Fibroblast of skin of scalp (primary cell): ENCODE measurements at regions not wholly inside any gene's neighbourhood (a gene's known extent, or its start where the extent isn't known, plus 50 kb on each side); places are given as distances from the start of the nearest gene placed in this dataset.

Source experiments
- DNase-seq: peaks from one replicate; pipeline ENCODE4 v3.0.0-alpha.2; 2013

DNA sequence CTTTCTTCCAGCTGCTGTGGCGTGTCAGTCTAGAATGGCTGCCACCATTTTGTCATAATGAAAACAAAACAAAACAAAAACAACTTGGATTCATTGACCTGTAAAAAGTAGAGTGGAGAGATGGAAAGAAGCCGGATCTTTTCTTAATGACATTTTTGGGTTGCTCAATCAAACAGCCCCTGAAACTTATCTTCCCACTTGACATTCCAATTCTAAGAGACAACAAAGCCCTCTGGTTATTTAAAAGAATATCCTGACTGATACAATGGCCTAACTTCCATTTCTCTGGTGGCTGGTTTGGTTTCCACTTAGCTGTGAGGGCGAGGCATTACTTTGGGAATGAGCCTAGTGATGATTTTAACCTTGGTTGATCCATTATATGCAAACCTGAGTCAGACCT lies 123.7 kb downstream of the AQP4 start:
- DNase-seq, result no peak

DNA sequence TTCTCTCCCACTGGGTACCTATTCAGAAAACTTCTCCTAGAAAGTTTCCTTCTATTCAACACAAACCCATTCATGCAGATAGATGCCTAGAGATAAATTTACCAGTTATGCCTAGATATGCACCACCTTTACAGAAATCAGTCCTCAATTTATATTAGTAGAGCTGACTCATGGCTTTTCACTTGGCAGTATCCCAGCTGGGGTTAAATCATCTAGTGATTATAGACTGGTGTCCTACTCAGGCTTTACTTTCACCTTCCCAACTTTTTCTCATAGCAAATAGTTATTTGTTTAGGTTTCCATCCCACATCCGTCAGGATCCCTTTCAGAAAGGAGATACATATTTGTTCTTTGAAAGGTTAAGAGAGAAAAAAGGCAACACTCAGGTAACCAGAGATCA lies 124.5 kb downstream of the AQP4 start:
- peak; percentile 3 for DNase-seq

DNA sequence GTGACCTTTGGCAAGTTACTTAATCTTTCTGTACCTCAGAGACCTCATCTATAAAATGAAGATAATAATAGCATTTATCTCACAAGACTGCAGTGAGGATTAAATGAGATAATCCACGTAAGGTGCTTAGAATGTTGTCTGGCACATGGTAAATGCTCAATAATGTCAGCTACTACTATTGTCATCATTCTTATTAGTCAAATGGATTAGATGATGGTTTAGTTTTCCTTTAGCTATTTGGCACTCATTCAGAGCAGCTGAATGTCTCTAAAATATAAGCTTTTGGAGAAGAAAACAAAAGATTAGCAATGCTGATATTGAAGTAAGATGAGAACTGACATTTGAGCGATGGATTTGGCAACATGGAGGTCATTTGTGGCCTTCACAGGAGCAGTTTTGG lies 125.1 kb downstream of the AQP4 start:
- DNase-seq, result no peak

DNA sequence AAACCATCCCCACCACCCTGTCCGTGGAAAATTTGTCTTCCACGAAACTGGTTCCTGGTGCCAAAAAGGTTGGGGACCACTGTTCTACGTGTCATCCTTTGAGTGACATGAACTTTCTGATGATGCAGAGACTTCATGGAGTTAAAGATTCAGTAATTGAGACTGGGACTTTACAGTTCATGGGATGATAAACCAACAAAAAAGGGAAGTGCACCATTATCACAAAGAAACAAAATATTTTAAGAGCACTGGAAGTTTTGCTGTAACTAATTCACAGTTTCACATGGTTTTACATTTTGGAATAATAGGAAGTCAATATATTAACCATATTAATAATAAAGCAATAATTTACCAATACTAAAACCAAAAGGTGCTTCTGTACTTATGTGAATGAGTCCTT lies 126.8 kb downstream of the AQP4 start:
- DNase-seq, result no peak

DNA sequence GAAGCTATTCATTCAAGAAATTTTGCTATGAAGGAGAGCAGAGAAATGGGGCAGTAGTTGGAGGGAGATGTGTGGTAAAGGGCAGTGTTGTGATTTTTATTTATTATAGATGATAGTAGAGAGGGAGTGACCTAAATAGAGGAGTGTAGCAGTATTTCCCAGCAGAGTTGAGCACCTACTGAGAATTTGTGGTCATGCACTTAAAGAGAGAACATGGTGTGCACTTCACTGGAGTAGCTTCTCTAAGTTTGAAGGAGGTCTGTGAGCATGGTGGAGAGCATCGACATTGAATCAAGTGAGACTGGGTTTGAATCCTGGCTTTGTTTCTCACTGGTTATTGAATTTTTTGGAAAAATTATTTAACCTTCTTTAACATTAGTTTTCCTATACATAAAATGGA lies 129.2 kb downstream of the AQP4 start:
- DNase-seq, result no peak

DNA sequence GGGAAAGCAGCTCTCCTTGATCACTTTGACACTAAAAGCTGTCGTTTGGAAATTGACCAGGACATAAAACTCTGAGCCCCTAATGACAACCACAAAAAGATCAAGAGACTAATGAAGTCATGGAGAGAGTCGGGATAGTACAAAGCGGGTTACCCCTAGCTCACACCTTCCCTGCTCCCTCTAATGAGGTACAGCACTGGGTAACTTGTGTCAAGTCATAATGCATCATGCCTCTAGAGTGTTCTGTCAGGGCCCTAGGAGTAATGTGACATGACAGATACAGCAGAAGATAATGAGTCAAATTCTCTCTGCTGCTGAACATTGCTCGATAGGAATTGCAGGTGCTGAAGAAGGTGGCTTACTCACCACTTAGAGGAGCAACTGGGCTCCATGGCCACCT lies 130.7 kb downstream of the AQP4 start:
- DNase-seq, result no peak

DNA sequence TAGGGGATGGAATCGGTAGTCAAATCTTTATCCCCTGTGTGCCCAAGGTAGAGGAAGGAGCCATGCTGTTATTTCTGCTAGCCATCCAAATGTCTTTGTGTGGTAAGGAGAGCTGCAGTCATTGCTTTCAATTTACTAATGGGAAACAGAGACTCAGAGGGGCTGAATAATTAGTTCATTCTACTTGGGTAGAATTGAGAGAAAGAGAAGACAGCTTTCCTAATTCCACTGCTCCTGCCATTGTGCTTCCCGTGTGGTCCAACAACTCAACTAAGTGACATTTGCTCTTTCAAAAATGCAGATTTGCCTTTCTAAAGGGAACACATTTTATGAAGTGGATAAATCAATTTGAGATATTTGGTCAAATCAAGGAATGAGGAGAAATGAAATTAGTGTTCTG lies 136.1 kb downstream of the AQP4 start:
- no peak for DNase-seq

DNA sequence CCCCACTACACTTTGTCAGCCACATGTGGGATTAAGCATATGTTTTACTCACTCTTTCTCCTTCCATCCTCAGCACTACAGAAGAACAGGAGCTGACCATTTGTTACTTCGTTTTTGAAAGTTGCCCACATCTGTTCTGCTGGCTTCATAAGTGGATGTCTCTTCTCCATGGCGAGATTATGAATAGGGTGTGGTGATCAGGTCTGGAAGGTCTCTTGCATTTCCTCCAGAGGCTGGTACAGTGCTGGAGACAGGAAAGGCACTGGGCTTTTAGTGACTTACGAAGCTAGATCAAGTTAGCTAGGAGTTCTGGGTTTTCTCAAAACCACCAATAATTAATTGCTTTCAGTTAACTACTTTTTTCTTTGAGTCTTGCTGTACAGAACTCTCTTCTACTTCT lies 136.5 kb downstream of the AQP4 start:
- DNase-seq, result no peak

DNA sequence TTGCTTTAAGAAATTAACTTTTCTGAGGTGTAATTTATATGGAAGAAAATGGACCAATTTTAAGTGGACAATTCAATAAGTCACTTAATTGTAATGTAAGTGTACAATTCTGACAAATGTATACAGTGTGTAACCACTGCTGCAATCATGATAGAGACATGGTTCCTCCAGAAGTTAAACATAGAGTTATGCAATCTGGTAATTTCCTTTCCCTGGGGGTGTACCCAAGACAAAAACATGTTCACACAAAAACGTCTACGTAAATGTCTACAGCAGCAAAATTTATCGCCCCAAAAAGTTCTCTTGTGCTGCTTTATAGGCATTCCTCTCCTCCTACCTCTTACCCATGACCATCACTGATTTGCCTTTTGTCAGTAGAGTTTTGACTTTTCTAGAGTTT lies 141.5 kb downstream of the AQP4 start:
- DNase-seq, result no peak

DNA sequence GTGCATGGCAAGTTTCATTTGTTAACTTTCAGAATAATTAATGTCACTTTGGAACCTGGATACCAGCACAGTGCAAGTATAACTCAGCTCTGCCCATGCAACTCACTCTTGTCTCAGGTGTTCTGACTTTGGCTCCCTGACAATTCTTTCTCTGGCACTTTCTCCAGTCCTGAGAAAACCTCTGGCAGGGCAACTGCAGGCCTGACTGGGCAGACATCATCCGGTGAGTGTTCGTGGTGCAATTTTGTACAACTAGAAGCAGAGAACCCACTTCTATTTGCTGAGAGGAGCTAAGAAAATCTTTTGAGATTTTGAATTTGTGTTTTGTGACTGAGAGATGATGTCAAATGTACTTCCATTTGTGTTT lies 143.0 kb downstream of the AQP4 start:
- no peak for DNase-seq

DNA sequence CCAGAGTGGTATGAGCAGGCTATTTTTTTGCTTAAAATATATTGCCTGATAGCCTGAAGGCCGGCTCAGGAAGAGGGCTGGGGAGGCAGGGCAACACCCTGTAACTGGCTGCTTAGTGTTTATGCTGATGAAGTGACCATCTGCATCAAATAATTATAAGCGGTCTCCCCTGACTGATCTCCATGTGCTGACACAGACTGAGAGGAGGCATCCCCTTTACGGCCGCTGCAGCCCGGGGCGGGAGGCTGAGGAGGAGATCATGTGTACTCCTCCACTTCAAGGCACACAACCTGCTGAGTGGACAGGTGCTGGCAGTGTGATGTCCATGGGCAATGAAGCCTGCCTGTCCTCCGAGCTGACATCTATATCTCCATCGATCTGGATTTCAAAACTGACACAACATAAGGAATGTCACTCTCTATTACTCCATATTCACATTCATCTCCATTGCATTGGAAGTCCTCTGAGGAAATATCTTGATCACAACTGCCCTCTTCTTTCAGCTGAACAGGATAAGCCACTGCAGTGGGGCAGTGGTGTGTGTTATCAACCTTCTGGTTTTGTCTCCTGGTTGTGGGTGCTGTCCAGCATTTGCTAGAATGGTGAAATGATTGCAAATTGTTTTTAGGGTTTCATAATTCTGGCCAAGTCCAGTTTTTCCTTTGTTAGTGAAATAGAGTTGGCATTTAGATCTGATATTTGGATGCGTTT lies 143.5 kb downstream of the AQP4 start:
- DNase-seq, result no peak

DNA sequence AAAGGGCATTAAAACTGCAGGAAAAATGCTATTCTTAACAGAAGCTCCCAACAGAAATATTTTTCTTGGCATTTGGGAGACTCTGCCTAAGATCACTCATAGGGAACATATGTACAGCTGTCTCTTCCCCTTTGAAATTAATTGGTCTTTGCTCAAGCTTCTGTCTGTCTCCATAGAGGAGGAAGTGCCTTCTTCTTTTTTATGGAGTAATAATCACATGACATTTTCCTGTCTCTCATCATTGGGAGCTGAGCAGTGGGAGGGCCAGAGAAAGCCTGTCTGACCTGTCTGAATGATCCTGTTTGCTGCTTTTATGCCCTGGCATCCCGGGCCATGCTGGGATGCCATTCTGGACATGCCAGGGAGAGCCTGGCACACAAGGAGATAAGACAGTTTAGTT lies 145.6 kb downstream of the AQP4 start:
- DNase-seq, result no peak

DNA sequence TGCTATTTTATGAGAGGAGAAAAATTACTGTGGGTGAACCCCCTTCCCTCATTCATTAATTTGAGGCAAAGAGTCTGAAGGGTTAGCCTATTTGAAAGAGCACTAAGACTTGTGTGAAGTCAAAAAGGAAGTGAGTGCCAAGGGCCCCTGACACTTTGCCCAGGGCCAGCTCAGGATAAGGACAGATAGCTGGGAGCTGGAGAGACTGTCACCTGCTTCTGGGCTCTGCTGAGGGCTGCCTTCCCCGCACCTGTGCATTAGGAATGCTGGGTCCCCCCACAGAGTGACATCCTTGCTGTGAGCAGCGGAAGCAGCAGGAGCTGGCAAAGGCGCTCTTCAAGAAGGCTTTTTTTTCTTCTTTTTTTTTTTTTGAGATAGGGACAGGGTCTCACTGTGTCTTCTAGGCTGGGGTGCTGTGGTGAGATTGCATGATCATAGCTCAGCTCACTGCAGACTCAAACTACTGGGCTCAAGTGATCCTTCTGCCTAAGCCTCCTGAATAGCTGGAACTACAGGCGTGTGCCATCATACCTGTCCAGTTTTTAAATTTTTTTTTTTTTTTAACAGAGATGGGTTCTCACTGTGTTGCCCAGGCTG lies 148.3 kb downstream of the AQP4 start:
- no peak for DNase-seq

DNA sequence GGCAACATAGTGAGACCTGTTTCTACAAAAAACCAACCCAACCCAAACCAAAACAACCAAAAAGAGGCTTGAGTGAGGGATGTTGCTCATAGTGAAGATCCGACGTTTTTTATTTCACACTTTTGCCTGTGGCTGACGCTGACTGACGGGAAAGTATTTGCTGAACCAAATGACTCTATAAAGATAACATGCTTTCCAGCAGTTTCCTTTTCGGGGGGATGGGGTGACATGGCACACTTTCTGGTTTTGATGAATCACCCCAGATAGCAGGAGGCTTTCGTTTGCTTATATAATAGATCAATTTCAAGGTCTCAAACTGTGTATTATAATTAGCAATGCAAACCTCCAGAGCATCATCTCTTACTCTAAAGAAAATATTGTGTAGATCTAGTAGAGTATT lies 150.8 kb downstream of the AQP4 start:
- DNase-seq, result no peak

DNA sequence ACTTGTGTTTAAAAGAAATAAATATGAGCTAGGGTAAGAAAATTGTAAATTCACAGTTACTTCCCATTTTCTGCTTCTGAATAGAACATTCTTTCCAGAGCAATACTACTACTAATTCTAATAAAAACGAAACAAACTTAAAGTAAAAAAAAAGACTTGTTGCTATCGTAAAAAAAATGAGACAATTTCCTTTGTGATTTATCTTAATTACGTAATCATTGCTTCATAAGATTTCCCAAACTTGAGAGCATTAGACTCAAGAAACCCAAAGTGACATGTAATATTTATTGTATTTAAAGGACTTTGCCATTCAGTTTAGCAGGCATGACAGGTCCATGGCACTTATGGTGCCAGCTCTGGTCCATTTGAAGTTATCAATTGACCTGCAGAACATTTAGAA lies 153.8 kb downstream of the AQP4 start:
- DNase-seq, result no peak

DNA sequence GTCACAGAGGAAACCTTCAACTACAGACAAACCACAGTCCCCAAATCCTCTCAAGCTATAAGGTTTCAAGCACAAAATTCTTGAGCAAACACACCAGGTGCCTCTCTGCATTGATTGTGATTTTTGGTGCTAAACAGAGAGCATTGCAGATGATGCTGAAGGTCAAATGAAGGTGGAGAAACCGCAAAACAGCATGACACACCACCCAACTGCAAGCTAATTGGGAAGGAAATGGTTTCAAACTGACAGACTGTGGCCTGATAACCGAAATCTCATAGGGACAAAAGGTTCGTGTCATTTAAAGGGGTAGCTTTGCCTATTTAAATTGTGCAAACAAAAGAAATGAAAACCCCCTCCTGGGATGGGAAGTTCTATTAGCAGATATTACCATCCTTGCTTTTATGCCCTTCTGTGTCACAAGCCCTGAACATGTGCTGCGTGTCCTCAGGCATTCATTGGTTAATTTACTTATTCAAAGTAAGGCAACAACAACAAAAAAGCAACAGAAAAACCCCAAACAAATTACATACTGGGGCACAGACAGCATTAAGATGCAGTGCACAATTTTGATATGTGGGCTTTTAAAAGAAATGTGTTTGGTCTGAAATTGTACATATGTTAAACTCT lies 154.9 kb downstream of the AQP4 start:
- DNase-seq, result no peak

DNA sequence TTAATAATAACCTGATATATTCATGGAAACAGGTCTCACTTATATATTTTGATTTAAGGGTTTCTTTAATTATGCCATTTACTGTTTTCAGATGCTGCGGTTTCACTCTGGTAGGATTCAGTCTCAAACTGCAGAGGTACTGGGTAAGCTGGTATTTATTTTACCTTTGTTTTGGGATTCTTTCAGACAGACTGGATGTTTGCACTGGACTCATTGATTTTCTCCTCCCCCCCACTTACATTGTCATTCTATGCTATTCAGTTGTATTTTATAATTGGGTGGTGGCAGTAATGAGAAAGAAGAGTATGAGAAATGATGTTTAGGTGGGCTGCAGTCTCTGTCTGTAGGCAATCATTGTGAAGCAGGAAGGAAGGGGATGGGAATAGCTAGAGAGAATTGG lies 155.6 kb downstream of the AQP4 start:
- no peak for DNase-seq

DNA sequence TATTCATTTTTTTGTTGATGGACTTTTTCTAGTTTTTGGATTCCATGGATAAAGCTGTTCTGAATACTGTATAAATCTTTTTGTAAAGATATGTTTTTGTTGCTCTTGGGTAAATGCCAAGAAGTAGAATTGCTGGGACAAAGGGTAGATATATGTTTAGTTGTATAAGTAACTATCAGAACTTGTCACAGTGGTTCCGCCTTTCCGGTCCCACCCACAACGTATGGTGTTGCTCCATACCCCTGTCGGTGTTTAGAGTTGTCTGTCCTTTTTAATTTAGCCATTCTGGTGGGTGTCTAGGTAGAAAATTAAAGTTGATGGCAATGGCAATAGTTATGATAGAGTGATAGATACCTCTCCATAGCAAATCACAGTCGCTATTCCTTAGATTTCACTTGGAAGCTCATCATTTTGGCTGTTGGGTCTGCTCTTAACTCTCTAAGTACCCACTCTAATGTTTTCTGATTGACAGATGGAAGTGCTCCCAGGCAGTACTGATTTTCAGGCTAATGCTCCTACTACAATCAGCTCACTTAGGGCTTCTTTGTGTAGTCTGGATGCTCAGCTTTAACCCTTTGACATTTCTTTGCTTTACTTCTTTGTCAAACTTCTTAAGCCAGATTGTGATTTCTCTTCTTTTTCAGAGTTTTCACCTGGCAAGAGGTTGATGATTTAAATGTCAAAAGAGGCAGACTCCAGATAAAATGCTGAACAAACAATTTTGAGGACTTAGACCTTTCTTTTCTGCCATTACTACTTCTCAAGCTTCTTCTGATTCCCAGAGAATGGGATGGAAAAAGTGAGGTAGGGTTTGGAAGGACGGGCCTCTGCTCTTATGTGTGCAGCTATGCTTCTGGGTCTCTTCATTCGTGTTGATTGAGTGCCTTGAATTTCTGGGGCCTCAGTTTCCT lies 156.4 kb downstream of the AQP4 start:
- no peak for DNase-seq

DNA sequence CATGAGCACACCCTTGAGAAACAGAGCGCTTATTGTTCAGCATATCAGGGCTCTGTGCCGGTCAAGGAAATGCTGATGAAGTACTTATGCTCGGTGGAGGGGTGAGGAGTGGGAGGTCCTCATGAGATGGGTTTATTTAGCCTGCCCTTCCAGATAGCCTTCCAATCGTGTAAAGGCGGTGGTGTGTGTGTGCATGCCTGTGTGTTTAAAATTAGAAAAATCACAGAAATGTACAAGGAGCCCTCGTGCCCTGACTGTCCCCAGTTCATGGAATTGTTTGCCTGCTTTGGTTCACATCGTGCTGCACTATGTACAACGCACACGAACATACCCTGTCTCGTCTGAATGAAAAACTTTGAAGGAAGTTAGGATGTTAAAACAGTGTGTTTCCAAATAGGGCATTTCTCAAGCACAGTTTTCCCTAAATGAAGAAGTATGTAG lies 158.6 kb downstream of the AQP4 start:
- DNase-seq, result no peak

DNA sequence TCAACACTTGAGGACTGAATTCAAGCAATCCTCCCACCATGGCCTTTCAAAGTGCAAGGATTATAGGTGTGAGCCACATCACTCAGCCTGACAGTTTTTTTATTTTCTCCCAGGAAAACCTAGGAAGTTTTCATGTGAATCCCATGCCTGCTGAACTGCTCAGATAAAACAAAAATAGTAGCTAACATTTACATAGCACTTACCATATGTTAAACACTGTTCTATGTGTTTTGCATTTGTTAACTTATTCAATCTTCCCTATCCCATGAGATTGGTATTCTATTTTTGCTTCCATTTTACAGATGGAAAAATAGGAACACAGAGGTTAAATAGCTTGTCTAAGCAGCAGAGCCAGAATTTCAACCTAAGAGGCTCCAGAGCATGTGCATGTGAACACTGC lies 157.4 kb upstream of the KCTD1 start:
- no peak for DNase-seq

DNA sequence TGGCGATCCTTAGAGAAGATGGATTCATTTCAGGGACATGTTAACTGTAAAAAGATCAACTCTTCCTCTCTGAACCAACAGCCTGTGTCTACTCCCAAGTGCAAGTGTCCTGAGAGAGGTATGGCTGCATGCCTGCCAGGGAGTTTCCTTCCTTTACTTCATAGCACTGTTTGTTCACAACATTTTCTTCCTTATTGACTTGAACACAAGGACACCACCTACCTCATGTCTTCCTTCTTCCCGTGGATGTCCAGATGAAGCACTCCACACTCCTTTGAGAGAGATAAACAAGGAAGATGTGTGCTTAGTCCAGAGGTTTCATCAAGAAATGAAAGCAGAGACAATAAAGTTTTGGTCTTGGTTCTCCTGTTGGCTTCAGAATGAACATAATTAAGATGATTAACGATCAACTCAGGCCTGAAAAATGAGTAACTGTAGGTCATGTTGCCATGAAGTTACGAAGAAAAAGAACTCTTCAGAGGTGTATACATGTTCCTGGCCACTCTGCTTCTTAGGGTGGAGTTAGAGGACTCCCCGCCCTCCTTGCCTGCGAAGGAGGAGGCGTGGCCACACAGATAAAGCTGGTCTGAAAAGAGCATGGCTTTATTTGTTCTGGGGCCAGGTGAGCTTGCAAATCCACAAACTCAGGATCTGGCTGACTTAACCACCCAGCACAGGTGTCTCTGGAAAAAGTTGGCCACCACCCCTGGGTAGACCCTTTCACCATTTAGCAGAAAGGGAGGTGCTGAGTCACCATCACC lies 155.0 kb upstream of the KCTD1 start:
- DNase-seq, result no peak

DNA sequence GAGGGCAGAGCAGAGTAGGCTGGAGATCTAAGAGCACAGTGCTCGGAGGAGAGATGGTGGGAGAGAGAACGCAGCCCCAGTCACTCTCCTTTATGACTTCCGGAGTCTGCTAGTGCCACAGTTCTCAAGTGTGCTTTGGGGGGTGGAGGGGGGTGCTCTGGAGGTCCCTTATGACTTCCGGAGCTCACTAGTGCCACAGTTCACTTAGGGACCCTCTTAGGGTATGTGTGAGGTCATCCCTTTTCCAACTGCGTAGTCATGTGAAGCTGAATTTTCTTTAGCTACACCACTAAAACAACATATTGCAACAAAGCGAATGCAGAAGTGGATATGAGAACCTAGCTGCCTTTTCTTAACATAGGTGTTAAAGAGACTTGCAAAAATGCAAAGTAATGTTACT lies 153.7 kb upstream of the KCTD1 start:
- no peak for DNase-seq

DNA sequence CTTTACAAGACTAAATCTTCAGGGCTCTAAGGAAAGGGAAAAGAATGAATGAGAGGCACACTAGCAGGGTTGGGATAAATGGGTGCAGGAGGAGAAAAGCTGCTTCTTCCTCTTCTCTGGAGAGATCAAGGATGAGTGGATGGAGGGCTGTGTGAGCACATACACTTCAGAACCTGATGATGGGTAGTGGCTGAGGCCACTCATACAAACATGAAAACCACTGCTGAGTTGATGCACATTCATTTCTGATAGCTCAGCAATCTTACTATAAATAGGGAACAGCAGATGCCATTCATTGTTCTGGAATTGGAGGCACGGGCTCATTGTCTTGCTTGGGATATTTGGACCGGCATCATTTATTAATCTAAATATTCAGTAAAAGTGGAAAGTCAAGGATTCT lies 152.4 kb upstream of the KCTD1 start:
- DNase-seq, result no peak
